Epithelial cell of prostate (primary cell): ENCODE measurements at regions not wholly inside any gene's neighbourhood (a gene's known extent, or its start where the extent isn't known, plus 50 kb on each side); places are given as distances from the start of the nearest gene placed in this dataset.
A peak's percentile ranks its signal among the peaks of the same experiment; 100 is the strongest.
"Not testable (repeated sequence)": the region's sequence is repeated elsewhere in the genome, so short reads cannot be mapped to it uniquely, and the experiment has no call there.

Experiments used
- DNase-seq: peaks from one replicate; pipeline ENCODE4 v3.0.0-alpha.2; 2011; ENCODE audit warnings: low read depth, low spot score
- H3K27ac ChIP-seq: fragments of 450-650 bp; 2 replicates; pipeline ENCODE4 v1.5.1; 2017; ENCODE audit warnings: mild to moderate bottlenecking

DNA sequence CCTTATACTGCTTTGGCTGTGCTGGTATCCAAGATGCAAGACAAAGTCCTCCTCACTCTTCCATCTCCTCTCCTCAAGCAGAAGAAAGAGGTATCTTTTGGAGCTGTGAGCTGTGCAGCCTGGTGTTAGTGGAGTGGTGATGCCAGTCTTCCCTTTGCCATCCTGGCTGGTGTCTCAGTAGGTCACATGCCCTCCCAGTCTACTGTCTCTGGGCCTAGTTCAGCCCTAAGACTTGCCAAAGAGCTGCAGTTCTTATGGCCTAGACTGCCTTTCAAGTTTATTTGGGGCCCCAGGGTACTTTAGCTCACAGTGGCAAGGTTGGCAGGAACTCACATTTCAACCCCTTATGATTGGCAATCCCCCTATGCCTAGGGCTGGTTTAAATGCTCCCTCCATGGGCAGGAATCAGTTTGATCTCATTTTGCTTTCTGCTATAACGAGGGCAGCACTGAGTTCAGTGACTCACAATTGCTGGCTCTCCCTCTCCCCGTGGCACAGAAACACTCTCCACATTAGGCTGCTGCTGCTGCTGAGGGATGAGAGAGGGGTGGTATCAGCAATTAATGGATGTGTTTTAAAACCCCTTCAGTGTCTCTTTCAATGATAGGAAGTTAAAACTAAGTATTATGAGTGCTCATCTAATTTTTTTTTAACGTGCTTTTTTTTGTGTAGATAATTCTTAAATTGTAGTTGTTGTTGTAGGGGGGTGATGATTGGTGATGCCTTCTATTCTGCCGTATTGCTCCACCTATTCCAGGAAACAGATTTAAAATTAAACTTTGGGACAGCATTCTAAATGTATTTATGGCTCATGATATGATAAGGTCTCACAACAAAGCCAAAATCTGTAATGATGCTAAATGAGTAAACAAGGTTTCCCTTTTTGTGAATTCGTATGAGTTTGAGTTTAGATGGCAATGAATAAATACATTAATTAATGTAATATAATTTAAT lies 1295.0 kb downstream of the JRKL start:
- H3K27ac ChIP-seq = no peak overlapping the region
- DNase-seq = no peak

- no peak overlapping the region for H3K27ac ChIP-seq
- no peak for DNase-seq
Observed at GRCh38 chr11:97685695-97686094, 1295.9 kb downstream of the JRKL start.

DNA sequence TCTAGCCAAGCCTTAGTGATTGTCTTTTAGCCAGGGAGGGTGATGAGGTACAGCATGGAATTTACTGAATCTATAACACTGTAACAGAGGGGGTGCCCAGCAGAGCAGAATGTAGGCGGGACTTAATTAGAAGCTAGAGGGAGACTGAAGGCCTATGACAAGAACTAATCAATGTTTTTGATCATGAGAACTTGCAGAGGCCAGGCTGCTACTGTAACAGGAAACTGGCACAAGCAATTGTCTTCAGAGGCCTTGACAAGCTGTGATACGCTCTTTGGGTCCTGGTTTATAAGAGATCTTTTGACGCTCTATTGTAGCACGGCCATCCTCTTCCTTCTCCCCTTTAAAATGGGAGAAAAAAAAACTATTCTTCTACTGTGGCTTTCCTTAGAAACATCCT lies 1297.3 kb downstream of the JRKL start:
- DNase-seq = no peak
- no peak overlapping the region for H3K27ac ChIP-seq

GRCh38 chr11:97691061-97691460 lies 1301.2 kb downstream of the JRKL start:
- no peak overlapping the region for H3K27ac ChIP-seq
- DNase-seq = no peak

DNA sequence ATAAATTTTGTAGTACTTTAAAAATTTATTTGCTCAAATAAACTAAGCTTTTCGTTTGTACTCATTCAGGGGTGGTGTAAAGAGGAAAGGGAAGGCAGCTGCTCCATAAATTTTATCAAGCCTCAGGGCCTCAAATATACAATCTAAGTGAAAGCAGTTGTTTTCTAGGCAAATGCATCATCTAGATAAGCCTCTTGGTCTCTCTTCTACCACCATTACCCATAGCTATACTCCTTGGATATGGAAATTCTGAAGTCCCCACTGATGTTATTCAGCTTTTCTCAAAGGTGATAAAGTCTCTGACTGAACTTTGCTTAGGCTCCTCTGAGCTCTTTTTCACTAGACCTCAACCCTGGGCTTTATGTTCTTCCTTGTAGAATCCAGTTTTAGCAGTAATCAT lies 1313.1 kb downstream of the JRKL start:
- H3K27ac ChIP-seq = no peak overlapping the region
- no peak for DNase-seq

DNA sequence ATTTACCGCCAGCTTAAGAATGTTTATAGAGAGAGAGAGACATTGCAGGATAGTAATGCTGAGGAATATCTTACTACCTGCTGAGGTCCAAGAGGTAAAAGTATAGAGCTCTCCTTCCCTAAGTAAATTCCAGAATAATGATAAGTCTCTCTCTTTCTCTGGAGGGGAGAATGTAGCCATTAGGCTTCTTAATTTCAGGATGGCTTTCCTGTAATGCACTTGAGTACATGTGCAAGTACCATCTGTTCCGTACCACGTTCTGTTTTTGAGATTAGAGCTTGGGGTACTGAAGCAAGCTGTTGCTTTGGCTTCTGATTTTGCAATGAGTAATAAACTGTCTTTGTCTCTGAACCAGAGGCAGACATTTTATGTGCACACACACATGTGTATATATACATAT lies 1314.0 kb downstream of the JRKL start:
- DNase-seq = no peak
- H3K27ac ChIP-seq = no peak overlapping the region

GRCh38 chr11:97705441-97705840 lies 1315.3 kb upstream of the CNTN5 start:
- DNase-seq, H3K27ac ChIP-seq: not testable (repeated sequence)

DNA sequence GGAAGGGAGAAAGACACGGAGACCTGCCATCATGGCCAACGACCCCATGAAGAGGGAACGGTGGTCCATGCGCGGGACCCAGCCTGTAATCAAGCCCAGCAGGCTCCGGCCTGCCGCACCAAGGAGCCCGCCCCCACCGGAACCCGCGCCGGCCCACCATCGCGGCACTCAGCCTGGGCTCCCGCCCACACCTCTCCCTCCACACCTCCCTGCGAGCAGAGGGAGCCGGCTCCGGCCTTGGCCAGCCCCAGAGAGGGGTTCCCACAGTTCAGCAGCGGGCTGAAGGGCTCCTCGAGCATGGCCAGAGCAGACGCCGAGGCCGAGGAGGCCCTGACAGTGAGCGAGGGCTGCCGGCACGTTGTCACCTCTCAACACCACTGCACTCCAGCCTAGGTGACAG lies 1302.8 kb upstream of the CNTN5 start:
- DNase-seq = no peak
- H3K27ac ChIP-seq = no peak overlapping the region

DNA sequence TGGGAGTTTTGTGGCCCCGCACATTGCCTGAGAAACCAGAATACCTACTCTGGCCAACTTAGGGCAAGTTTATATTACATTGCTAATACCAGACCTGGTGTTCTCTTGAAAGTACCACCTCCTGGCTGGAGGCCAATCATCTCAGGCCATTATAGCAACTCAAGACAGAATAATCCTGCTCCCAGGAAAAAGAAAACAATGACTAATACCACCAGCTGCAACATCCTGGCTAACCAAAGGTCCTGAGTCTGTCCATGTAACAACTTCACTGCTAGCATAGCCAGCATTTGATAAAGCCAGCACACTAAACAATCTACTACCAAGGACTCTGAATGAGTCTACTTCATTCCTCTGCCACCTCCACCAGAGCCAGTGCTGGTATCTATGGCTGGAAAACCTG lies 1298.7 kb upstream of the CNTN5 start:
- DNase-seq = no peak
- H3K27ac ChIP-seq = no peak overlapping the region

DNA sequence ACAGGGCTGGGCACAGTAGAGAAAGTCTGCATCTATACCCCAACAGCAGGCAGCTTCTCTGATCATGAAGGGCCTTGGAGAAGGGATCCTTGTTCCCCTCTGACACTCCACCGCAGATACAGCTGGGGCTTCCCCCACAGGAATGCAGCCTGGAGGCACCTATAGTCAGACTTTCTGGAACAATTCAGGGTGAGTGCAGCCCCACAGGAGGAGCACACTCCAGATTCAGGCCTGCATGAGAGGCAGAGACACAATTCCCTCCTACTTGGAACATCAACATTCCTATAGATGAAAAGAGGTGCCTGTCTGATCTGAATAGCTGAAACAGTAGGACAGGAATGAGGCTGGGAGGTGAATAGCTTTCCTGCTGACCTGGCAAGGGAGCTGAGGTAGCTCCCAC lies 1298.0 kb upstream of the CNTN5 start:
- no peak overlapping the region for H3K27ac ChIP-seq
- no peak for DNase-seq

DNA sequence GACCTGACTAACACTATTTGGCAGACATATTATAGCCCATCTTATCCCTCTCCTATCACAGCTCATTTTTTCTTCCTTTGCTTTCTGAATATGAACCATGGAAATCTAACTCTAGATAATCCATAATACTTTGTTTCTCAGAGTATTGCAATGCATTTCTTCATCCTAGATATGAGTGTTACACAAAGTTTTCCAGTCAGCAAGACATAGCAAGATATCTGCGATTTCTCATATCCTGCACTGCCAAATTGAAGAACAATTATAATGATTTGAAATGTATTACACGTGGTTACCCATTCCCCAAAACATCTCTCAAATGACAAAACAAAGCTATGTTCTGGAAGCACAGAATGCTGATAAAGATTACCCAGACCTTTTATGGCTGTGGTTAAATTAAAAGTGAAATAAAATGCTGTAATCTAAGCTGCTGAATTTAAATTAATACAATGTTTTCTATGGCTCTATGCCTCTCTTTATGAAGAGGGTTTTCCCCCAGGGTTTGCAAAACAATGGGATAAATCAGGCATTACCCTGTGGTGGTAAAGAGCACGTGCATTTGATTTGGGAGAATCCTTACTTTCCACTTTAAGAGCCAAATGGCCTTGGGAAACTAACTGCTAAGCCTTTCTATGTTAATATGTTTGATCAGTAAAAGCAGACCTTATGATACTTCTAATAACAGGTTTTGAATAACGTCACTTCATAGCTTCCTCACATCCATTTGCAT lies 1291.0 kb upstream of the CNTN5 start:
- no peak for DNase-seq
- no peak overlapping the region for H3K27ac ChIP-seq

DNA sequence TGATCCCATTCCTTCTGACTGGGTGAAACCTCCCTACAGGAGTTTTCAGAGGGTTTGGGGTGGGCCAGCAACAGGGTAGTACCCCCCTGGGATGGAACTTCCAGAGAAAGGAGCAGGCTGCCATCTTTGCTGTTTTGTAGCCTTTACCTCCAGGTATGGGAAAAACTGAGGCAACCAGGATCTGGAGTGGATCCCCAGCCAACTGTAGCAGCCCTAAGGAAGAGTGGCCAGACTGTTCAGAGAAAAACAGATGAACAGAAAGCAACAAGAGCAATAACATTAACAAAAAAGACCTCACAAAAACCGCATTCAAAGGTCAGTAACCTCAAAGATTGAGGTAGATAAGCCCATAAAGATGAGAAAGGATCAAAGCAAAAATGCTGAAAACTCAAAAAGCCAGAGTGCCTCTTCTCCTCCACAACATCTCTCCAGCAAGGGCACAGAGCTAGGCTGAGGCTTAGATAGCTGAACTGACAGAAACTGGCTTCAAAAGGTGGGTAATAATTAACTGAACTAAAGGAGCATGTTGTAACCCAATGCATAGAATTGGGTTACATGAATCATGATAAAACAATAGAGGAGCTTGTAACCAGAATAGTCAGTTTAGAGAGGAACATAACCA lies 1288.6 kb upstream of the CNTN5 start:
- no peak overlapping the region for H3K27ac ChIP-seq
- no peak for DNase-seq

DNA sequence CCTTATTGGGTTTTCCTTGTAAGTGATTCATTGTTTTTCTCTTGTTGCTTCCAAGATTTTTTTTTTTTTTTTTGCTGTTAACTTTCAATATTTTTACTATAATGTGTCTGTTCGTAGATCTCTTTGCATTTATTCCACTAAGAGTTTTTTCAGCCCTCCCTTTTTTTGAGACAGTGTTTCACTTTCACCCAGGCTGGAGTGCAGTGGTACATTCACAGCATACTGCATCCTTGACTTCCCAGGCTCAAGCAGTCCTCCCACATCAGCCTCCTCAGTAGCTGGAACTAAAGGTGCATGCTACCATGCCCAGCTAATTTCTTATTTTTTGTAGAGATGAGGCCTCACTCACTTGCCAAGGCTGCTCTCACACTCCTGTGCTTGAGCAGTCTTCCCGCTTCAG lies 1282.0 kb upstream of the CNTN5 start:
- H3K27ac ChIP-seq = no peak overlapping the region
- no peak for DNase-seq

DNA sequence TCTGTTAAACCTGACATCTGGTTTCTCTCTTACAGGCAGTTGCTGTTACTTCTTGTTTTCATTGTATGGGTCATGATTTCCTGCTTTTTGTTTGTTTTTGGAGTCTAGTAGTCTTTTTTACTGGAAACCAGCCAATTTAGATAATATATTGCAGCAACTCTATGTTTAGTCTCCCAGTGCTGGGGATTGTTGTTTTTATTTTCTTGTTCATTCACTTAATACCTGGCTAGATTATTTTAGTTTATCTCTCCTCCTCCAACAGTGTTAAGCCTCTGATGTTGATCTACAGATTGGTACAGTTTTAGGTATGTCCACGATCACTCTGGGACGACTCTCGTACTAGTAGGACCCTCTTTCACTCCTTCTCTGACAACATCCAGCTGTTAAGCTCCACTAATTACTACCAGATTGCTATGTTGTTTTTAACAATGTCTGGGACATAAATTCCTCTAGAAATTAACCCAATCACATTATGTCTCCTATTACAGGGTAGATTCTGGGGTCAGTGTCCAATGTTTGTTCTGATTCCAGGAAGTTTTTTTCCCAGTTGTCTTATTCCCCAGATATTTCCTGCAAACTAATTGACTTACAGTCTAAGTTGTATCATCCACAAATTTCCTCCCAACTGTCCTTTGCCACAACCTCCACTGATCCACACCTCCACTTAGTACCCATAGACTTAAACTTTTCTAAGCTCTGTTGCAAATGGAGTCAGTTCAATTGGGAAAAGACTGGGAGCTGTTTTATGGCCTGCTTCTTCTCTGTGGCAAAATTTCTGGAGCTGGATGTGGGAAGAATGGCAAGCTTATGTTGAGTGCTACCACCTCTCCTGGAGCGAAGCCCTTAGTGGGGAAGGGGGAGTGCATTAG lies 1280.6 kb upstream of the CNTN5 start:
- no peak for DNase-seq
- no peak overlapping the region for H3K27ac ChIP-seq

- DNase-seq = no peak
- no peak overlapping the region for H3K27ac ChIP-seq
Observed at GRCh38 chr11:97740801-97741151, 1280.0 kb upstream of the CNTN5 start.

DNA sequence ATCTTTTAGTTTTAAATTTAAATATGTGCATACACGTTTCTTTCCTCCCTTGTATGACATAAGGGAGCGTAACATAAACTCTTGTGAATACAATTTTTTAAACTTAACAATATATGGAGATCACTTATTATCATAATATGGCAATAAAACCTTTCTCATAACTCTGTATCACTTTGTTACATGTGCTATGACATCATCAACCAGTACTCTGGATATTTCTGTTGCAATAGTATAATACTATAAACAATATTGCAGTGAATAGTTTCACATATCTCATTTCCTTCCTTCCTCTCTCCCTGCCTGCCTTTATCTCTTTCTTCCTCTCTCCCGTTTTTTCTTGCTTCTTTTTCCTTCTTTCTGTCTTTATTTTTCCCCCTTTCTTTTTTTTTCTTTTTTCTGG lies 1278.0 kb upstream of the CNTN5 start:
- H3K27ac ChIP-seq = peak overlapping the region; percentile 4
- no peak for DNase-seq

GRCh38 chr11:97743205-97743742 lies 1277.5 kb upstream of the CNTN5 start:
- DNase-seq = peak; percentile 31

DNA sequence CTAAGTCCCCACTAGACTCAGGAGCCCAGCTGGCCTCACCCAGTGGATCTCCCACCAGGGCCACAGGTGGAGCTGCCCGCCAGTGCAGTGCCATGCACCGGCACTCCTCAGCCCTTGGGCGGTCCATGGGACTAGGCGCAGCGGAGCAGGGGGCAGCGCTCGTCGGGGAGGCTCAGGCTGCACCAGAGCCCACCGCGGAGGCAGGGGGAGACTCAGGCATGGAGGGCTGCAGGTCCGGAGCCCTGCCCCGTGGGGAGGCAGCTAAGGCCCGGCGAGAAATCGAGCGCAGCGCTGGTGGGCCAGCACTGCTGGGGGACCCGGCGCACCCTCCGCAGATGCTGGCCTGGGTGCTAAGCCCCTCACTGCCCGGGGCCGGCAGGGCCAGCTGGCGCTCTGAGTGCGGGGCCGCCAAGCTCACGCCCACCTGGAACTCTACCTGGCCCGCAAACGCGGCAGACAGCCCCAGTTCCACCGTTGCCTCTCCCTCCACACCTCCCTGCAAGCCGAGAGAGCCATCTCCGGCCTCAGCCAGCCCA lies 1275.2 kb upstream of the CNTN5 start:
- no peak overlapping the region for H3K27ac ChIP-seq
- no peak for DNase-seq

More at GRCh38 chr11:97743205-97743742, 1277.5 kb upstream of the CNTN5 start:
- peak overlapping the region; percentile 4 for H3K27ac ChIP-seq

GRCh38 chr11:97746818-97747217 lies 1273.9 kb upstream of the CNTN5 start:
- DNase-seq = no peak
- H3K27ac ChIP-seq = no peak overlapping the region

DNA sequence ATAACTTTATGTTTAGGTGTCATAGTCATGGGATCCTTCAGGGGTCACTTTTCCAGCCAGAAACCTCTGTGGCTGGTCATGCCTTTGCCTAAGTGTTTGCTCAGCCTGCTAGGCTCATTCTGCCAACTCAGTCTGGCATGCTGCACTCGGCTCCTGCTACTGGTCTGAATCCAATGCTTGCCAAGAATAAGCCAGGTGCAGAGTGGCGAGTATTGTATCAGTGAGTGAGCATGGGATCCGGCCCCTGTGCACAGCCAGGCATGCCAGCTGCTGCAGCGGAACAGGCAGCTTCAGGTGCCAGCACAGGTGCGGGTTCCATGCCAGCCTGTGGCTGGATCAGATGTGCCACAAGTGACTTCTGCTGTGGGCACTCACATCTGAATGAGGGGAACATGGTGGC lies 1269.3 kb upstream of the CNTN5 start:
- no peak overlapping the region for H3K27ac ChIP-seq
- DNase-seq = no peak
